ENCODE measurements at regions not wholly inside any gene's neighbourhood (a gene's known extent, or its start where the extent isn't known, plus 50 kb on each side); places are given as distances from the start of the nearest gene placed in this dataset.
A peak's percentile ranks its signal among the peaks of the same experiment; 100 is the strongest.

GRCh38 chr5:159746707-159747106, 169.6 kb upstream of the ADRA1B start:
- no peak for DNase-seq (ENCODE audit: low spot score)

GRCh38 chr5:159749146-159749545, 167.1 kb upstream of the ADRA1B start:
- DNase-seq (ENCODE audit: low spot score), result no peak

- DNase-seq (ENCODE audit: low spot score), result no peak
These were observed 166.1 kb upstream of the ADRA1B start for GRCh38 chr5:159750226-159750625.

GRCh38 chr5:159751459-159751858, 164.8 kb upstream of the ADRA1B start:
- DNase-seq (ENCODE audit: low spot score), result no peak

- DNase-seq (ENCODE audit: low spot score), result no peak
These were observed 163.5 kb upstream of the ADRA1B start for GRCh38 chr5:159752622-159753275.

GRCh38 chr5:159758189-159758588, 158.1 kb upstream of the ADRA1B start:
- DNase-seq (ENCODE audit: low spot score), result no peak

- DNase-seq (ENCODE audit: low spot score), result no peak
These were observed 156.4 kb upstream of the ADRA1B start for GRCh38 chr5:159759791-159760290.

- DNase-seq (ENCODE audit: low spot score), result no peak
These were observed 153.4 kb upstream of the ADRA1B start for GRCh38 chr5:159762921-159763320.

- no peak for DNase-seq (ENCODE audit: low spot score)
These were observed 152.7 kb upstream of the ADRA1B start for GRCh38 chr5:159763562-159763961.

GRCh38 chr5:159764283-159765134, 151.8 kb upstream of the ADRA1B start:
- DNase-seq (ENCODE audit: low spot score), result no peak

GRCh38 chr5:159765135-159765433, 151.2 kb upstream of the ADRA1B start:
- DNase-seq (ENCODE audit: low spot score), result no peak

GRCh38 chr5:159765760-159766517, 150.3 kb upstream of the ADRA1B start:
- no peak for DNase-seq (ENCODE audit: low spot score)

GRCh38 chr5:159768243-159768642, 148.0 kb upstream of the ADRA1B start:
- no peak for DNase-seq (ENCODE audit: low spot score)

GRCh38 chr5:159772698-159773061, 143.6 kb upstream of the ADRA1B start:
- DNase-seq (ENCODE audit: low spot score), result no peak

- peak; percentile 93 for DNase-seq (ENCODE audit: low spot score)
These were observed 143.0 kb upstream of the ADRA1B start for GRCh38 chr5:159773062-159773924.

GRCh38 chr5:159774476-159775031, 141.7 kb upstream of the ADRA1B start:
- no peak for DNase-seq (ENCODE audit: low spot score)

- DNase-seq (ENCODE audit: low spot score), result no peak
These were observed 140.4 kb upstream of the ADRA1B start for GRCh38 chr5:159775890-159776289.

GRCh38 chr5:159777049-159777660, 139.1 kb upstream of the ADRA1B start:
- DNase-seq (ENCODE audit: low spot score), result no peak

- no peak for DNase-seq (ENCODE audit: low spot score)
These were observed 136.8 kb upstream of the ADRA1B start for GRCh38 chr5:159779481-159779880.

GRCh38 chr5:159780246-159780645, 136.0 kb upstream of the ADRA1B start:
- no peak for DNase-seq (ENCODE audit: low spot score)
